Right ventricle myocardium inferior (tissue), 1 donor: ENCODE measurements at regions not wholly inside any gene's neighbourhood (a gene's known extent, or its start where the extent isn't known, plus 50 kb on each side); places are given as distances from the start of the nearest gene placed in this dataset.

Experiments used
- ATAC-seq: fragments of 200-7000 bp; cut with Tn5 transposase; one replicate; pipeline ENCODE4 v1.9.1; 2020; ENCODE audit warnings: mild to moderate bottlenecking, moderate library complexity
- DNase-seq: peaks from one replicate; pipeline ENCODE4 v3.0.0; 2021; ENCODE audit errors: missing footprints
- intact Hi-C: fragments of 100-400 bp; cut with DNase I; formaldehyde crosslinking; loops from one replicate; pipeline ENCODE4 v1.11.0; 2022
- donor health status: DM: no; HTN: yes; CAD: no; lungs with severe emphysema.

DNA sequence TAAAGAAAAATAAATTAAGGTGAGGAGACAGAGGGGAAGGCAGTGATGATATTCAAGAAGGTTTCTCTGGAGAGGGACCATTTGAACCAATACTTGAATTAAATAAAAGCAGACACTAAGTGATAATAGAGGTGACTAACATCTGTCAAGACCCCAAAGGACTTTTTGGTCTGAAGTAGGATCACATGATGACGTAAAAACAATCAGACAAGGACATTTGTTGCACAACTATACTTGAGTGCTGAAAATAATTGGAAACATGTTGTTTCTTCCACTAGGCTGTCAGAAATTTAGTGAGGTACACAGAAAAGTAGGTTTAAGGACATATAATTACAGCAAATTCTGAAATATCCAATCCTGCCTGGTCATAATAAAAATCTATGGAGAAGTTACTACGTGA, 179.5 kb downstream of the WNT5A start:
- DNase-seq, result no peak
- no peak for ATAC-seq
- intact Hi-C loops, result no loop called here

- intact Hi-C loops, result no loop called here
- ATAC-seq (no peak), DNase-seq (peak; percentile 65)
Measured at GRCh38 chr3:55305696-55306485, 181.2 kb downstream of the WNT5A start.

- intact Hi-C loops, result no loop called here
- no peak for ATAC-seq
- DNase-seq, result no peak
Measured at GRCh38 chr3:55300701-55301100, 186.4 kb downstream of the WNT5A start.

DNA sequence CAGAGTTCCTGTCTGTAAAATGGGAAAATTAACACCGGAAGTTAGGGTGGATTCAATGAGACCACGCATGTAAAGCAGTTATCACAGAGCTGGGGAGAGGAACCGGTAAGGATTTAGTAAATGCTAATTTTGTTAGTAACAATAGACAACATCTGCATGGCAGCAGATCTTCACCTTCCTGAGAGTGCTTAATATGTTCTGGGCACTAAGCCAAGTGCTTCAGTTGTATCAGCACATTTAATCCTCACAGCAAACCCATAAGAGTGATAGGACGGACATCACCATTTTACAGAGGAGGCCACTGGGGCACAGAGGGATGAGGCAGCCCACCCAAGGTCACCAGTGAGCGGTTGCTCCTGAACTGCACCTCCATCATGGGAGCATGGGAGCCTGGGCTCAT, 189.4 kb downstream of the WNT5A start:
- intact Hi-C loops, result no loop called here
- no peak for ATAC-seq
- no peak for DNase-seq

DNA sequence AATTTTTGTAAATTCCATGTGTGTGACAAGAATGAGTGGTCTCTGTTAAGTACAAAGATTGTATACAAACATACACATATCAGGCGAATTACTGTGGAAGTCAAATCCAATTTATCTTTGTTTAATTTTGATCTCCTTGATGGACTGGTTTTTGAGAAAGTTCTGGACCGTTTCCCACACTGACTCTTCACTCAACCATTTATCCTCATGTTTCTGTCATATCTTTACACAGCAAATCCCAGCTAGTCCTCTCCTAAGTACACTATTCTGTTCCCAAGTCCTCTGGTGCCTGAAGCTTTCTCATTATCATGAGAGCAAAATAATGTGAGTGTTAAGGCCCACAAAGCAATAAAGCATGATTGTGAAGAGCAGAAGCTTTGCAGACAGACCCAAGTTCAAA, 189.9 kb downstream of the WNT5A start:
- DNase-seq (no peak), ATAC-seq (no peak)
- intact Hi-C loops, result no loop called here

DNA sequence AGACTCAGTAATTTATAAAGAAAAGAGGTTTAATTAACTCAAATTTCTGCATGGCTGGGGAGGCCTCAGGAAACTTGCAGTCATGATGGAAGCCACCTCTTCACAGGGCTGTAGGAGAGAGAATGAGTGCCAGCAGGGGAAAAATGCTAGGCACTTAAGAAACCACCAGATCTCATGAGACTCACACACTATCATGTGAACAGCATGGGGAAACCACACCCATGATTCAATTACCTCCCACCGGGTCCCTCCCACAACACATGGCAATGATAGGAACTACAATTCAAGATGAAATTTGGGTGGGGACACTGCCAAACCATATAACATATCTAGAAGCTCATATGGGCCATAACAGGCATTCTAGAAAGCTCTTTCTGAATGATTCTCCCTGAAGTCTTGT, 190.3 kb downstream of the WNT5A start:
- intact Hi-C loops, result no loop called here
- ATAC-seq, result no peak
- DNase-seq, result no peak

- ATAC-seq (no peak), DNase-seq (no peak)
- intact Hi-C loops, result no loop called here
Measured at GRCh38 chr3:55296030-55296429, 191.1 kb downstream of the WNT5A start.

GRCh38 chr3:55294557-55294956, 192.5 kb downstream of the WNT5A start:
- no peak for DNase-seq
- ATAC-seq, result no peak
- intact Hi-C loops, result no loop called here

GRCh38 chr3:55292360-55292759, 194.7 kb downstream of the WNT5A start:
- ATAC-seq (no peak), DNase-seq (no peak)
- intact Hi-C loops, result no loop called here

- intact Hi-C loops, result no loop called here
- DNase-seq (no peak), ATAC-seq (no peak)
Measured at GRCh38 chr3:55288657-55289056, 198.4 kb downstream of the WNT5A start.

DNA sequence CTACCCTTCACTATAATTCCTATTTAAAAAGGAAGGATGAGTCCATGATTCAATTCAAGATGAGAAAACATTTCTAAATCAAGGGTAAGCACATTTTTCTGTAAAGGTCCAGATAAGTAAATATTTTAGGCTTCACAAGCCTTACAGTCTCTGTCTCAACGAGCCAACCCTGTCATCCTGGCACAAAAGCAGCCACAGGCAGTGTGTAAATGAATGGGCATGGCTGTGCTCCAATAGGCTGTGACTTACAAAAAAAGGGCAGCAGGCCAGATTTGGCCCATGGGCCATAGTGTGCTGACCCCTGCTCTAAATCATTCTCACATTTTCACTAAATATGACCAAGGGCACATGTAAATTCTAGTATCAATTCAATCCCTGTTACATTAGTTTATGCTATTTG, 200.4 kb downstream of the WNT5A start:
- ATAC-seq (no peak), DNase-seq (no peak)
- intact Hi-C loops, result no loop called here

DNA sequence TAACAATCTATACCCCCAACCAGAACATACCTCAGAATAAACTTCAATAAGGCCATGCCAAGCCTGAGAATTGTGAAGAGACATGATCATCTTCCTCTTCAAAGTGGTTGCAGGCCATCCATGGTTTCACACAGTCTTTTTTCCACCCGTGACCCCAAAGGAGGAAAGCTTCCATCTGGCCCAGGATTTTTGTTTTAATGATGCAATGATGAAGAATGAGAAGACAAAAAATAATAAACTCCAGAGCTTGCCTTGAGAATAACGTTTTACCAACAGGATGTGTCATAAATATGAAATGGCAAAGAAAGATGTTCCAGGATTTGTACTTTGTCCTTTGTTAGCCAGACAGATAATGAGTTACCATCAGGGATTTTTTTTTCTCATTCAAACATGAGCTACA, 201.9 kb downstream of the WNT5A start:
- intact Hi-C loops, result no loop called here
- no peak for ATAC-seq
- DNase-seq, result no peak

GRCh38 chr3:55283441-55283925, 203.6 kb downstream of the WNT5A start:
- ATAC-seq, result no peak
- intact Hi-C loops, result no loop called here
- DNase-seq, result no peak

DNA sequence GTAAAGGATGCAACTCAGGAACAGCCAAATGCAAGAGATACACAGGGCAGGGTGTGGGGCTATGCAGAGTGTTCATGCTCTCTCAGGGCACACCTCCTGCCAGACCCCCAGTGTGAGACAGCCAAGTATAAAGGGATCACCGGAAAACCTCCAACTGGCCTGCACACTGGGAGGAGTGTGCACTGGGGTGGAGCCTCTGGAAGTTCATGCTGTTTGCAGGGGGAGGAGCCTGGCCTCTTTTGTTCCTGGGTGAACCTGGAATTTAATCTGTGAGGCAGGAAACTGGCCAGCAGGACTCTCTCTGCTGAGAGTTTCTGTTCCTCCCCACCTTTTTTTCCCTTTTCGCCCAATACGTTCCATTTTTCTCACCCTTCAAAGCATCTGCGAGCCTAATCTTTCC, 204.1 kb downstream of the WNT5A start:
- ATAC-seq (no peak), DNase-seq (no peak)
- intact Hi-C loops, result no loop called here

DNA sequence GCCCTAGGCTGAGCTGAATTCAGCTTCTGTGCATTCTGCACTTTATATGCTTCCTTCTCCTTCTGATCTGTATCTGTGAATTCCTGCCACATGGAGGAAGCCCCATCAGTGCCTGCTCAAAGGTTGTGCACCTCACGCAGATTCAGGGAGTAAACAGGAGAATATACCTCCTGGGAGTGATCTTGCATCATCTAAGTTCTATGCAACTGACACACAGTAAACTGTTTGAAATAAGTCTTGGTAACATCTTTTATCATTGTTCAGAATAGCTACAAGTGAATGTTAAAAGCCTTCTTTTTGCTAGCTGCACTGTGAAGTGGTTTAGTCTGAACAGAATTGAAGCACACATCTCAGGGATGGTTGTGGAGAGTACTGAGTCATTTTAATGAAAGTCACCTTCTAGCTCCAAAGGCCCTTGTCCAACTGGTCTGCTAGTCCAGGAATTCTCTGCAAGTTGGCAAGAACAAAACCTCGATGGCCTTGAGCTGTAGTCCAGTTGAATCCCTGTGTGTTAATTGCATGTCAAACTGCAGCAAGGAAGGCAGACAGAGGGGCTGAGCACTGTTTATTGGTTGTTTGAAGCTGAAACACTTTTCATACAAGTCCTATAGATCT, 215.0 kb downstream of the WNT5A start:
- intact Hi-C loops, result no loop called here
- DNase-seq (no peak), ATAC-seq (peak; percentile 20)

GRCh38 chr3:55271549-55271948, 215.6 kb downstream of the WNT5A start:
- DNase-seq (no peak), ATAC-seq (no peak)
- intact Hi-C loops, result no loop called here

DNA sequence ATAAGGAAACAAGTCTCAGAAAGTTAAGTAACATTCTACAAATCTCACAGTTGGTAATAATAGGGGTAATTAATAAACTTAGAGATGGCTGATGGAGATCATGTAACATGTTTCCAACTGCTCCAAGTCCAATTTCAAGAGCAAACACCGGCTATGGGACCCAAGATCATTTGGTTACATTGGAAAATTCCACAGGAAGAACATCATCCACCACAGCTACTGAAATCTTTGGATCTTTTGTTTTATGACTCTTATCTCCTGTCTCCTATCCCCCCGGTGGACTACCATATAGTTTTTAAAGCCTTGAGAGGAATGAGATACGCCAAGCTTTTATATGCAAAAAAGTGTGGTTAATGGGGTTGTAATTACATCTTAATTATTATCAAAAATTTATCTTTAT, 216.1 kb downstream of the WNT5A start:
- intact Hi-C loops, result no loop called here
- no peak for DNase-seq
- ATAC-seq, result no peak

GRCh38 chr3:55269636-55270035, 217.5 kb downstream of the WNT5A start:
- DNase-seq, result no peak
- intact Hi-C loops, result no loop called here
- ATAC-seq, result no peak

DNA sequence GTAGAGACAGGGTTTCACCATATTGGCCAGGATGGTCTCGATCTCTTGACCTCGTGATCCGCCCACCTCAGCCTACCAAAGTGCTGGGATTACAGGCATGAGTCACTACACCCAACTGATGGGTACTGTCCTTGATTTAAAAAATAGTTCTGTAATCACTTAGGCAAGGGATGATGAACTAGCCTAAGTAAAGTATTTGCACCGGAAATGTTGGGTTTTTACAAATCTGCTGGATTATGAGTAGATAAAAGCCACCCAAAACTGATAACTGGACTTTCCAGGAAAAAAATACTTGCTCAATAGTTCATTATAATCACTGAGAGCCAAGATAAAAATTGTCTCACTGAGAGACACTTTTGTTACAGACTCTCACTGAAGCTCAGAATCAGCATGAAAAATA, 218.0 kb downstream of the WNT5A start:
- intact Hi-C loops, result no loop called here
- no peak for DNase-seq

GRCh38 chr3:55267206-55267930, 219.7 kb downstream of the WNT5A start:
- DNase-seq (no peak), ATAC-seq (no peak)
- intact Hi-C loops, result no loop called here

More for the DNA sequence above, 218.0 kb downstream of the WNT5A start:
- no peak for ATAC-seq
